ENCODE measurements at regions not wholly inside any gene's neighbourhood (a gene's known extent, or its start where the extent isn't known, plus 50 kb on each side); places are given as distances from the start of the nearest gene placed in this dataset.
"Not testable (repeated sequence)": the region's sequence is repeated elsewhere in the genome, so short reads cannot be mapped to it uniquely, and the experiment has no call there.

DNA sequence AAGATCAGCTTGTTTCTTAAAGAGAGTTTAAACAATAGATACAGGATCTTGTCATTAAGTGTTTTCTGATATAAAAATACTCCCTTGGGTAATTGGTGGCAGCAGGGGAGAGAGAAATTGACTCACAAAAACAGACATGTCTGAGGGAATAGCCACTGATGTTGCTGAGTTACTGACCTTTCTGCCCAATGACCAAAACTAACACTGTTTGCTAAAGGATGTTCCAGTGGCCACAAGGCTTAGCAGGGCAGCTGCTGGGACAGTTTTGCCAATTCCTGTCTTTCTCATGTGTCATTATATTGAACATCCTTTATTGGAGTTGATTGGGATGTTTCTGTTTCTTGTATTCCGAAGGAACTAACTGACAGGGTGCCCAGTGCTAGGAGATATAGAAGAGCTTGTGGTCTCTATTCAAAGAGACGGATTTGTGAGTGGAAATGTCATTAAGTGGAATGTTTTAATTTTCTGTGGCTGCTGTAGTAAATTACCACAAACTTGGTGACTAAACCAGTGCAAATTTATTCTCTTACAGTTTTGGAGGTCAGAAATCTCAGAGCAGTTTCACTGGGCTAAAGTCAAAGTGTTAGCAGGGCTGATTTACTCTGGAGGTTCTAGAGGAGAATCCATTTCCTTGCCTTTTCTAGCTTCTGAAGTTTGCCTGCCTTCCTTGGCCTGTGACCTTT, 124.8 kb upstream of the RMDN2 start:
- POLR2A ChIA-PET: interaction anchor here (0.6 kb wide), 1 partner anchor 106 kb away, joined by 5 read pairs; no protein-coding TSS in a partner anchor

DNA sequence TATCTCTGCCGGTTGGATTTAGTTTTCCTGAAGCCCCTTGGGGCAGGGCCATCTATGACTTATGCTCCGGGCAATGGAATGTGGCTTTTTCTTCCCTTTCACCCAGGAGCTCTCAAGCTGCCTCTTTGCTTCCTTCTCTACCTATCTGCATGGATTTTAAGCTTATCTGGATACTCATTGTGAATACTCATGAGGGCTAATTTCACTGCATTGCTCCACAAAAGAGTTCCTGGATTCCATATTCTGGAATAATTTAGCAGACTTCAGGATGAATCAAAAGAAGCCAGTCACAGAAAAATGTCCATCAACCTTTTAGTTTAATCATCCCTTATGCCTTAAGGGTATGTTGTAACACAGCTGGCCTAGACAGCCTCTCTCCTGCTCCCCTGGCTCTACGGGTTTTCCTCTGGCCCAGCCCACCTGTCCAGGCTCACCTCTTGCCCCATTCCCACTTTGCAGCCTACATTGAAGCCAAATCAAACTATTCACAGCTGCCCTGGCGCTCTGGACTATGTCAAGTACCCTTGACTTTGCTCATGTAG, 122.8 kb upstream of the RMDN2 start:
- ChIA-PET CTCF (no interaction called here), POLR2A (no interaction called here)

More for the DNA sequence above, 124.8 kb upstream of the RMDN2 start:
- CTCF ChIA-PET: no interaction called here

DNA sequence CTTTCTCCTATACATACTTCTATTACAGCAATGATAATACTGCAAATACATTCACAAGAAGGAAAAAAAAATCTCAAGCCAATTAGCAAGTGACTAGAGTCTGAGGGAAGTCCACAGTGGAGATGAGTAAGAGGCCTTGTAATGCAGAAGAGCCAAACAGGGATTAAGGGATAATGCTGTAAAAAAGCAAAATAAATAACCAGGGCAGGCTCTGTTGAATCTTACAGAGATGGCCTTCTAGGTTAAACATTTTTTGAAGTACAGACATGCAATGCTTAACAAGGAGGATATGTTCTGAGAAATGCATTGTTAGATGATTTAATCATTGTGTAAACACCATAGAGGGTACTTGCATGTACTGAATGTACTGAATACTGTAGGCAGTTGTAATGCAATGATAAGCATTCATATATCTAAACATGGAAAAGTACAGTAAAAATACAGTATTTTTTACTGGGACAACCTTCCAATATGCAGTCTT, 122.1 kb upstream of the RMDN2 start:
- CTCF ChIA-PET: no interaction called here
- POLR2A ChIA-PET: no interaction called here

DNA sequence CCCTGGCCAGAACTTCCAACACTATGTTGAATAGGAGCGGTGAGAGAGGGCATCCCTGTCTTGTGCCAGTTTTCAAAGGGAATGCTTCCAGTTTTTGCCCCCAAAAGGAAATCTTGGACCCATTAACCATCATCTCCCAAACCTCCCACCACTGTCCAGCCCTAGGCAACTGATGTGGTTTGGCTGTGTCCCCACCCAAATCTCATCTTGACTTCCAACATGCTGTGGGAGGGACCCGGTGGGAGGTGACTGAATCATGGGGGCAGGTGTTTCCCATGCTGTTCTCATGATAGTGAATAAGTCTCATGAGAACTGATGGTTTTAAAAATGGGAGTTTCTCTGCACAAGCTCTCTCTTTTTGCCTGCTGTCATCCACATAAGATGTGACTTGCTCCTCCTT, 119.1 kb upstream of the RMDN2 start:
- POLR2A ChIA-PET, CTCF ChIA-PET: not testable (repeated sequence)

DNA sequence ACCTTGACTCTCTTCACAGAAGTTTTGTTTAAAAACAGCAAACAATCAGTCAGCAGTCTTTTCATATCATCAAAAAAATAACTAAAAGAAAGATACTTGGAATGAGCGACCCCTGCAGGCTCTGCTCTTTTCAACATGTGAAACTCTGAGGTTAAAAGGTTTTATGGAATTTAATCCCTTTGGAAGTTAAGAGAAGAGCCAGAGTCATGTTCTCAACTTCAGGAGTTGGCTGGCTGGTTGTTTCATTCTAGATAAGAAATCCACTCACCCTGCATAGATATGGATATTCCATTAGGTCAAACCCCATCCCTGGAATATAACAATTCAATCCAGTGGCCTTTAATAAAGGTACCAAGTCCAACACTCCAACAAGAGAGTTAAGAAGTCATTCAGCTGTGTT, 115.6 kb upstream of the RMDN2 start:
- ChIA-PET CTCF (no interaction called here), POLR2A (no interaction called here)

DNA sequence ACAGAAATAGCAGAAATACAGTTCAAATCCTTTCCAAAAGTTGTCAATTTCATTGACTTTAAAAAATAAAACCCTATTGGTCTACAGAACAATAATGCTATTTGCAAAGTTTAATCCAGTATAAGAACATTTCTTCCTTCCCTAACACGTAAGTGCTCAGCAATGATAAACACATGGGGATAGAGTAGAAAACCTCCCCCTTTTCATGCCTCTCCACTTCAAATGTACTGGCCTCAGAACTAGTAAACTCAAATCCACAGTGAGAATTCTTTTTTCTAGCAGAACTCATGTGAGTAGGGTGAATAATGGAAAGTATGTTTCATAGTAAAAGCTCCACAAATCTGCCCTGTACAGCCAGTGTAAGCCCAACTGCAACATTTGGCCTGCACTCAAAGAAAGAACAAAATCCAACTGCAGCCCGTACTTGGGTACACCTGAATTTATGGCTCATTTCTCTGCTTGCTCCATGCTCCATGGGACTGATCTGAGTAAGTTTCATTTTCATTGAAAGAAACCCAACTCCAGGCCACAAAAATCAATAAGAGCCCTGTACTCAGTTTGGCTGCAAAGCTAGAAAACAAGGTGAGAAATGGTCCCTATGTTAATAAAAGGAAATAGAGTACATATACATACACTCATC, 115.0 kb upstream of the RMDN2 start:
- POLR2A ChIA-PET: no interaction called here
- CTCF ChIA-PET: no interaction called here

DNA sequence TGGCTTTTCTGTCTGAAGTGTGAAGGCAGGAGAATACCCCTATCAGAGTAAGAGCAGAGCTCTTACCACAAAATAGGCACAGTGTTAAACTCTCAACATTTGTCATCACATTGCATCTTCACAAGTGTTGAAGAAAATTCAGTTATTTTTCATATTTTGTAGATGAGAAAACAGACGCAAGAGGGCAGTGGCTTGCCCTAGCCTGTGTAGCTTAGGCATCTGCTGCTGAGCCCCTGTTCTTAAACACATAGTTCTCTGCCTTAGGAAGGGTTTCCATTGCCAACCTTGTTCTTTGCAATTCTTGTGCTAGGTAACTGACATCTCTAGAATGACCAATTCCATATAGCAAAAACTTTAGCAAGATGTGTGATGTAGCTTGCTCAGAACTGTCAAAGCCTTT, 112.7 kb upstream of the RMDN2 start:
- POLR2A ChIA-PET: no interaction called here
- CTCF ChIA-PET: interaction anchor here (1.2 kb wide), 1 partner anchor 416 kb away, joined by 5 read pairs; no protein-coding TSS in a partner anchor

DNA sequence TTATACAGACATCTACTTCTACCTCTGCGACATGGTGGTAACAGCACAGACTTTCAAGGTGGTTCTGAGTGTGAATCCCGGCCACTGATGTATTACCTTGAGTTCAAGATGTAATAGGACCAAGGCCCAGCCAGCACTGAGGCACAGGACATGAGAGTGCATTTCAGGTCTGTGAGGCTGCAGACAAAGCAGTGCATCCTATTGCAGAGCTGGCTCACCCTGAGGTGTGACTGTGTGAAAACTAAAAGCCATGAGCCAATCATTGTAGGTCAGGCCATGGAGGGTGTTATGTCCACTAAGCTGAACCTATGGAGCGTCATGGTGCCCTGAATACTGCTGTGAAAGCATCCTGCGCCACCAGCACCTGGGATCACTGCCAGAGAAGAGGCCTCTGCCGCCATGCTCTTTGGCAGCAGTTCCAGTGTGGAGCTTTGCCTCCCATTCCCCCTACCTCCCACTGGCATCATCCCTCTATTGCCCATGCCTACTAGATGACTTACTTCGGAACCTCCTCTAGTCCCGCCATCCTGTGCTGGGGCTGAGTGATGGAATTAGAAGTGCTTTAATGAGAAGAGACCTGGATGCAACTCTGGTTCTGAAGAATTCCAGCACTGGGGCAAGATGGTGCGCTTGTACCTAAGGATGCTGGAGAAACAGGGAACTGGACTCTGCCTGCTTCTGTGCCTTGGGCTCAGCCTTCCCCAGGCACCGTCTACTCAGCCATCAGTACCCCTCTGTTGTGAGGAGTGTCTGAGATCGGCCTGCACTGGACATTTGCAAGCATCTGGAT, 112.0 kb upstream of the RMDN2 start:
- CTCF ChIA-PET: interaction anchor here (1.2 kb wide), 1 partner anchor 417 kb away, joined by 5 read pairs; no protein-coding TSS in a partner anchor
- POLR2A ChIA-PET: no interaction called here

DNA sequence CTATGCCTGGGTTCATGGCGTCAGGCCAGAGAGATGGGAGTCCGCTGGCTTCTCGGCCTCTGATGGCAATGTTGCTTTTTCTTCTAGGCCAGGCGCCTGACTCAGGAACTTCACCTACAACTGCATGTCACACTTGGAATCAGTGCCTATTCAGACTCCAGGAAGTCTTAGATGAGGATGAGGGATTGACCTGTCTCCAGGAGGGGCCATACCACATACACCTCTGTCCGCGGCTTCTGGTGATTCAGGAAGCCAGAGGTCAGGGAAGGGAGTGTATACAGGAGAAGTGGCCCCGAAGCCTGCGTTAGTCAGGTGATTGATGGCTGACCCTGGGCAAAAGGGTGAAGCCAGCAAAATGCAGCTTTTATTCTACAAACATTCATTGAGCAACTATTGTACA, 109.1 kb upstream of the RMDN2 start:
- ChIA-PET CTCF (no interaction called here), POLR2A (no interaction called here)

DNA sequence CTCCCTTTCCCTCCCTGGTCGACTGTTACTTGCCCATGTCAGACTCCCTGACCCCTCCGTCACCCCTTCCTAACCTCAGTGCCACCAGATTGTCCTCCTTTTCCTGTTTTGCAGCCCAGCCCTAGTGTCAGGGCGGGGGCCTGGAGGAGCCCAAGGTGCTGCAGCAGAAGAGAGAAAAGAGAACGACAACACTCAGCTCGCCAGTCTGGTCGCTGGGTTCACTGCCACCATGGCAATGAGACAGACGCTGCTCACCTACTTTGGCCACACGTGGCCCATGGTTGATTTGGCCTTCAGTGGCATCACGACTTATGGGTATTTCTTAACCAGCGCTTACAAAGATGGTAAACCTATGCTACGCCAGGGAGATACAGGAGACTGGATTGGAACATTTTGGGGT, 108.4 kb upstream of the RMDN2 start:
- POLR2A ChIA-PET: no interaction called here
- CTCF ChIA-PET: no interaction called here

DNA sequence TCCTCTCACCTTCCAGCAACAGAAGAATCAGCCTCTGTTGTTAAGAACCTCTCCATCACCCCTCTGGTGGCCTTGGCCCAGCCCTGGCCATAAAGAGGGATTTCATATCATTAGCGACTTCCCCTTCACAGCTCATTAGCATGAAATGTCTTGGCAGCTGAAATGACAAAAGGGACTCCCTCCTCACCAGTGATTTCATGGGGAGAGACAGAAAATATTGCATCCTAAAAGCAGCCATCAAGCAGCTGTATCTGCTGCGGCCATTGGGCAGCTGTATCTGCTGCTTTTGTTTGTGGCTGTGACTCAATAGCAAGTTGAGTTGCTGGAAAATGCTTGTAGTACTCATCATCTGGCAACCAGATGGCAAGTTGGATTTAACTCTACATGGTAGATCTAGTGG, 105.9 kb upstream of the RMDN2 start:
- POLR2A ChIA-PET: no interaction called here

DNA sequence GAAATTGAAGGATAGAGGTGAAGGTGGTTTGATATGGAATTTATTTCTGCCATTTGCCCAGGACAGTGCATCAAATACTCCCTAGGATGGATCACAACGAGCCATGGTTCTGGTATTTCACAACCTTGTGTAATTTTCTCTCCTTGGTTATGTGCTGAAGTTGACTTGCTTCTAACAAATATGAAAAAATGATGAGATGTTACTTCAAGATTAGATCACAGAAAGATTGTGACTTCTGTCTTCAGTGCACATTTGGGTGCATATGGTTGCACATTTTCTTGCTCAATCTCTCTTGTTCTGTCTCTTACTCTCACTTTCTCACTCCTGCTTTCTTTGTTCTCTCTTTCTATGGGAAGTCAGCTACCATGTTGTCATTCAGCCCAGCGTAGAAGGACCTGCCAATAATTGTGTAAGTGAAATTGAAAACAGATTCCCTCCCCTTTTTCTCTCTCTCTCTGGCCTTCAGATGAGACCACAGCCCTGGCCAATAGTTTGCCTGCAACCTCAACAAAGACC, 104.6 kb upstream of the RMDN2 start:
- CTCF ChIA-PET: no interaction called here
- POLR2A ChIA-PET: no interaction called here

More for the DNA sequence above, 105.9 kb upstream of the RMDN2 start:
- CTCF ChIA-PET: interaction anchor here (1.5 kb wide), 1 partner anchor 53 kb away, joined by 3 read pairs; no protein-coding TSS in a partner anchor

DNA sequence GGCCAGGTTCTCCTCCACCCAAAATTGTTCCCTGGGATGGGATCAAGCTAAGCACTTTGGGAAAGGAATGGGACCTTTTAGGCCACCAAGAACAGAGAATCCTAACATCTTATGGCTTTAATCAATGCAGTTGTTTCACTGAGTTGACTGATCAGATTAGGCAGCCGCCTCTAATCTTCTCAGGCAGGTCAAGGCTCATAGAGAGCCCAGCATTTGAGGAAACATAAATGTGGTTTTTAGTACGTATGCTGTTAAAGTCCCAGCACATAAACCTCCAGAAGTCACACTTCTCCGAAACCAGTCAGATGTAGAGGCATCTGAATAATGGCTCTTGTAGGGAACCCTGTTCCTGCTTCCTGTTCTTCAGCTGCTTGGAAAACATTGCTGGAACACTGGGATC, 99.5 kb upstream of the RMDN2 start:
- CTCF ChIA-PET: no interaction called here
- POLR2A ChIA-PET: no interaction called here

DNA sequence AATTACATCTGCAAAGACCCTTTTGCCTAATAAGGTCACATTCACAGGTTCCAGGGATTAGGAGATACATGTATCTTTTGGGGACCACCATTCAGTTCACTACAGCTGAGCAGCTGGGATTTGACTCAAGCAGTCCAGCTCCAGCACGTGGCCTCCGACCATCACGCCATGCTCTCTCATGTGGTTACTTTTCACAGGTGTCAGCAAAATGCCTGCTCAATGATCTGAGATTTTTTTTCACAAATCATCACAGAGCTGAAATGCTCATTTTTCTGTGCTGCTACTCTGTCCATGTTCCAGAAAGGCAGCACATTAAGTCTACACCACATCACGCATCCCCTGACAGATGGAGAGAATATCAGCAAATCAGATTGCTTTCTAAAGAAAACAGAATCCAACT, 98.5 kb upstream of the RMDN2 start:
- POLR2A ChIA-PET: no interaction called here

DNA sequence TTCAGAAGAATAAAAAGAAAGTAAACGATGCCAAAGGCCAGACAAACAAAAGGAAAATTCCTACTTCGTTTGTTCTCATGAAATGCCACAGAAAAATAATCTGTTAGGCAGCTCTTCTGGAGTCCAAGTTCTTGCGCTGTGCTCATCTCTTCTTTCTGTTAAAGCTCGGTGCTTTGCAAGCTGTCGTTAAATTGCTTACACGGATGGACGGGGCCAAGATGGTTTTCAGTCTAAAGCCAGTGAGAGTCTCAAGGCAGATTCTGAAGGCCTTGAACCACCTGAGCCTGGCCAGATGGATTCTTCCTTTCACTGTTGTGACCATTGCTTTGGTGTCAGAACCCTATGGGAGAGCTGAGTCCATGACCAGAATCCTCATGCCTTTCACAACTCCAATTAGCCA, 97.6 kb upstream of the RMDN2 start:
- ChIA-PET POLR2A (no interaction called here), CTCF (no interaction called here)

More for the DNA sequence above, 98.5 kb upstream of the RMDN2 start:
- CTCF ChIA-PET: no interaction called here

DNA sequence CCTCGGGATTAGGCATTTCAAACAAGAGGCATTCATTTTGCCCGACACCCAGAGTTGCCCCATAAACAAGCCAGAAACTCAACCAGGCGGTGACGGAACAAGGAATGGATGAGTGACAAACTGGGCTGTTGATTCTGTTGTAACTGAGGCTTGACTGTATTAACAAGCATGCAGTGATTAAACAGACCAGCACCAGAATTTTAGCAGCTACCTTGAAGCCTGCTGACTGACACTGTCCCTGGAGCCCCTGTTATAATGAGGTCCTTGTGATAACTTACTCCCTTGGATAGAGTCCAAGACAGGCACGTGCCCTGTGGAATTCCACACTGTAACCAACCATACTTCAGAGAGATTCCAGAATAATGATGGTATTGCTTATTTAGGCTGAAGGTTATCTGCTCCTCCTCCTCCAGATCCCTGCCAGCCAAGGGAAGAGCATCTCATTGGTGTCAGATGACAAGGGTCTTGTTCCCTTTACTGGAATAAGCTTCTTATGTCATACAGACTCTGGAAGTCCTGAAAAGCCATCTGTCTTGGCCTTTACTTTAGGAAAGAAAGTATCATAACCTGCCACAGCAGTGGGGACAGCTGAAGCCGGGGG, 97.1 kb upstream of the RMDN2 start:
- POLR2A ChIA-PET: no interaction called here

DNA sequence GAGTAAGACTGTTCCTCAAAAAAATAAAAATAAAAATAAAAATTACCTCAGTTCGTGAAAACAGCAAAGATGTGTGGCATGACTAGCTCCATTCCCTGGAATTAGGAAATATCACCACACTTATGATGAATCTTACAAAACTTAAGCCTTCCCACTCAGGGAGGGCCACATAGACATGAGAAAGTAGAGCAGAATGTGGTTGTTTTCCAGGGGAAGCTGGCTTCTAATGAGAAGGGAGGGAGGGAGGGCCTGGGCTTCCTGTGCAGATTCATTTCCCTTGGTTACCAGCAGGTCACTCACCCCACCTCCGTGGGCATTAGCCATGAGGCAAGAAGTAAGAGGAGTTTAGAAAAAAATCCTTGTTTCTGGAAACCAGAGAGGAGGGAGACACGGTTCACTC, 95.9 kb upstream of the RMDN2 start:
- CTCF ChIA-PET: interaction anchor here (1.6 kb wide), 1 partner anchor 433 kb away, joined by 8 read pairs; no protein-coding TSS in a partner anchor
- POLR2A ChIA-PET: no interaction called here

More for the DNA sequence above, 97.1 kb upstream of the RMDN2 start:
- CTCF ChIA-PET: no interaction called here

DNA sequence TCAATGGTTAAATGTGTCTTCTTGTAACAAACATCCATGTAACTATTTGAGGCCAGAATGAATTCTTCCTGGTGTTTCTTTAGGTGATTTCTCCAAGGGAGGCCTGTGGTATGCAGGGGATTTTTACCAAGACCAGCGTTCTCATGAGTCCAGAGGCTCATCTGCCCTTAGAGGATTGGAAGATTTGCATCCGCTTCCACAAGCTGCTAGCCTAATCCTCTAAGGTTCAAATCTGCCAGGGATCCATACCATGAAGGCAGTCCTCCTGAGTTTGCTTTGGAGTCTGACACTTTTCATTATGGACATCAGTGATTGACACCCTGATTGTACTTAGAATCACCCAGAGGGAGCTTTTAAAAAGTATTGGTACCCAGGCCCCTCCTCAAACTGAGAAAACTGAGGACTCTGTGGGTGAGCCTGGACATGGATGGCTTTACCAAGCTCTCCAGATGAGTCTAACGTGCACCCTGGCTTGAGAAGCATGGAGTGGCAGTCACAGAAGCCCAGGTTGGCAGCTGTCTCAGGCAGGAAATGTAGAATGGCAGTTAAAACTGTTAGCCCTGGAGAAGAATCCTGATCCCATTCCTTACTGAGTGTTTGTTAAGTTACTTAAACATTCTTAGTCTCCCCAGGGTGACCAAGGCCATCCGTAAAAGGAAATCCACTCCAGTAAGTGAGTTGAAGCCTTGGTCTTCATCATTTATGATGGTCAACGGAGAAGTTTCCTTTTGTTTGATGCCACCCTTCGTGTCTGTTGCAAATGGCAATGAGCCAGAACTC, 95.3 kb upstream of the RMDN2 start:
- POLR2A ChIA-PET: no interaction called here
- CTCF ChIA-PET: interaction anchor here (1.6 kb wide), 1 partner anchor 433 kb away, joined by 8 read pairs; no protein-coding TSS in a partner anchor

DNA sequence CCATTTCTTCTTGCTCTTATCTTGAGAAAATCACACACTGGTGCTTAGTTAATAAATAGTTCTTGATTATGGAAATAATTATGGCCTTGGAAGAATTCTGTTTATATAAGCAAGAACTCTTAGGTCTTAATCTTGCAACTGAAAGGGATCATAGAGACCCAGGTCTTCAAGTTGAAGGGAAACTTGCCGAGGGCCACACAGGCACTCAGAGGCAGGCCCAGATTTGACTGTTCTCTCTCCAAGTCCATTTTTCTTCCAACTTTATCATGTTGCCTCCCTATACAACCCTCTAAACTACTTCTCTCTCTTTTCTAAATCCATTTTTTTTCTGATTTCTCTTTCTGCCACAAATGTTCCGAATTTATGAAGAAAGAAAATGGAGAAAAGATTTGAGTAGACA, 94.5 kb upstream of the RMDN2 start:
- POLR2A ChIA-PET: no interaction called here
- CTCF ChIA-PET: interaction anchor here (1.6 kb wide), 2 partner anchors 416 to 434 kb away, joined by 7 to 8 read pairs; no protein-coding TSS in a partner anchor
